LNCAP (cell line): ENCODE measurements at regions not wholly inside any gene's neighbourhood (a gene's known extent, or its start where the extent isn't known, plus 50 kb on each side); places are given as distances from the start of the nearest gene placed in this dataset.

ENCODE experiments used
- TF ChIP-seq, protein P1 (sequence below): fragments of 450-650 bp; IDR thresholded peaks from 2 replicates; pipeline ENCODE4 v1.5.1; 2017; ENCODE audit warnings: mild to moderate bottlenecking

DNA sequence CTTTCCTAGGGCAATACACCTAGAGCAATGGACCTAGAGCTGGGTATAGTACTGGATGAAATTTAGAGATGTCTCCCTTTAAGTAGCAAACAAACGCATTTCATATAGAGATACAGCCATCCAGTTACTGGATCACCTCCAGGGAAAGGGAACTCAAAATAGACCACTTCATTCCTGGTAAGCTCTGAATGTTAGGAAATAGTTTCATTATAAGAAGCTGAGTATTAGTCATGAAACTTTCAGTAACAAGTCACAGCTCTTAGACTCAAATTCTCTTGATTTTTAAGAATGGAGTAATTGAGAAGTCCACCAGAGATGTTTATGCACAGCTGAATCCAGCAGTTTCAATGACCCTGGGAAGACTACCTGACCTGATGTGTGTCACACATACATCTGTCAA is 221.9 kb downstream of the FAM76B start:
- TF ChIP-seq, protein P1, sequence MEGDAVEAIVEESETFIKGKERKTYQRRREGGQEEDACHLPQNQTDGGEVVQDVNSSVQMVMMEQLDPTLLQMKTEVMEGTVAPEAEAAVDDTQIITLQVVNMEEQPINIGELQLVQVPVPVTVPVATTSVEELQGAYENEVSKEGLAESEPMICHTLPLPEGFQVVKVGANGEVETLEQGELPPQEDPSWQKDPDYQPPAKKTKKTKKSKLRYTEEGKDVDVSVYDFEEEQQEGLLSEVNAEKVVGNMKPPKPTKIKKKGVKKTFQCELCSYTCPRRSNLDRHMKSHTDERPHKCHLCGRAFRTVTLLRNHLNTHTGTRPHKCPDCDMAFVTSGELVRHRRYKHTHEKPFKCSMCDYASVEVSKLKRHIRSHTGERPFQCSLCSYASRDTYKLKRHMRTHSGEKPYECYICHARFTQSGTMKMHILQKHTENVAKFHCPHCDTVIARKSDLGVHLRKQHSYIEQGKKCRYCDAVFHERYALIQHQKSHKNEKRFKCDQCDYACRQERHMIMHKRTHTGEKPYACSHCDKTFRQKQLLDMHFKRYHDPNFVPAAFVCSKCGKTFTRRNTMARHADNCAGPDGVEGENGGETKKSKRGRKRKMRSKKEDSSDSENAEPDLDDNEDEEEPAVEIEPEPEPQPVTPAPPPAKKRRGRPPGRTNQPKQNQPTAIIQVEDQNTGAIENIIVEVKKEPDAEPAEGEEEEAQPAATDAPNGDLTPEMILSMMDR: no peak

DNA sequence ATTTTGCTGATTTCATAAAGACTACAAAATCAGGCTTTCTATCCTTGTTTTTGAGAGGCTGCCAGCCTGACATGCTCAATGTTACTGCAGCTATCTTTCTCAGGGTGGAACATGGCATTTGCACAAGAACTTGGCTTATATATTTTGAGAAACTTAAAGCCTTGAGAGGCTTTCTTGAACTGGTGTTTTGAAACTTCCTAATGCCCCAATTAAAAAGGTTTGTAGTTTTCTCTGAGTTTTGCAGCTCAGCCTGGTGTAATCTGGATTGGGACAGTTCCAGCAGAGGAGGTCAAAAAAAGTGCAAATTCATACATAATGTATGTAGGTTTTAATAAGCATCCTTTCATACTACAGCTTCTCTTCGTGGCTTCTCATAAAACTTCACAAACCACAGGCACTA is 223.4 kb downstream of the FAM76B start:
- TF ChIP-seq, protein P1: no peak

DNA sequence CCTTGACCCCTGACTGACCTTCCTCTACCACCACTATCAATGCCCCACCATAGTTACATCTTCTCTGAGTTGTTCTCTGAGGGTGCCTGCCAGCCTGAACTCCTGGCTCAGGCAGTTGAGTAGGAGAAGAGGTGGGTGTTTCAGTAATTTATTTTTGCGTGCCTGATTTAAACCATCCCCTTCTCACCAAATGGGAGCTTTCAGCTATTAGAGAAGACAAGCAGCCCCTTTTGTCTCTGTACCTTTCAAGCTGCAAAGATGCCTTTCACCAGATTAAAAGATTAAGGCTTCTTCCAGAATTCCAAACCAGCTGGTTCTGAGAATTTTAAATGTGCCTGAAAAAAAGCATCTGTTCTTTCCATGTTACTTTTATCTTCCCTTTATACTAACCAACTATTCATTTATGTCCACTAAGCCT is 223.8 kb downstream of the FAM76B start:
- TF ChIP-seq, protein P1: no peak

DNA sequence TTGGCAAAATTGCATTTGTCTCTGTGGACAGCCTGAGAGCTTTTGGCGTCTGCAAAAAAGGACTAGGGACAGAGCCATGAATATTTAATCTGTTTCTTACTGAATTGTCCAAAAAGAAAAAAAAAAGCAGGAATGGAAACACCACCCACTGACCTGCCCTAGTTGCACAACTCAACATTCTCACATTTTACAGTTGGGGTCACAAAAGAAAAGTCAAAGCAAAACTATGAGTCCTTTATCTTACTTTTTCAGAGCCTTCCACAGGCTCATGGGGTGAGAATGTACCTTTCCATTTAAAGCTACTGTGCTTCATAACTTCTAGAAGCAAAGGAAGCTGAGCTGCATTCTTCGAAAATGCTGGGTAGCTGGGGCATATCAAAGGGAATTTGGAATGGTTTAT is 225.7 kb downstream of the FAM76B start:
- TF ChIP-seq, protein P1: no peak

DNA sequence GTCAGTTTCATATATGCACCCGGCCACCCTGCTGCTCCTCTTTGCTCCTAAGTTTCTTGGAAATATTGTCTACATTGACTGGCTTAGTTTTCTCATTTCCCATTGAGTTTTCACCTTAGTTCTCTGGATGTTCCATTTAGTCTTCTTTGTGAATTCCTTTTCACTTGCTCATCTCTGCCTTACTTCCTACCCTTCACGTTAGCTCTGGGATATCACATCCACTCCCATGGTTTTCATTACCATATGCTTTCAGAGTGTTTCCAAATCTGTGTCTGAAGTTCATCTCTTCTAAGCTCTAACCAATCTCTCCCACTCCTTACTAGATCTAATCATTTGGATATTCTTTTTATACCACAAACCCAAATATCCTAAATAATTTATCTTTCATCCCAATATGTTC is 226.4 kb downstream of the FAM76B start:
- TF ChIP-seq, protein P1: no peak

DNA sequence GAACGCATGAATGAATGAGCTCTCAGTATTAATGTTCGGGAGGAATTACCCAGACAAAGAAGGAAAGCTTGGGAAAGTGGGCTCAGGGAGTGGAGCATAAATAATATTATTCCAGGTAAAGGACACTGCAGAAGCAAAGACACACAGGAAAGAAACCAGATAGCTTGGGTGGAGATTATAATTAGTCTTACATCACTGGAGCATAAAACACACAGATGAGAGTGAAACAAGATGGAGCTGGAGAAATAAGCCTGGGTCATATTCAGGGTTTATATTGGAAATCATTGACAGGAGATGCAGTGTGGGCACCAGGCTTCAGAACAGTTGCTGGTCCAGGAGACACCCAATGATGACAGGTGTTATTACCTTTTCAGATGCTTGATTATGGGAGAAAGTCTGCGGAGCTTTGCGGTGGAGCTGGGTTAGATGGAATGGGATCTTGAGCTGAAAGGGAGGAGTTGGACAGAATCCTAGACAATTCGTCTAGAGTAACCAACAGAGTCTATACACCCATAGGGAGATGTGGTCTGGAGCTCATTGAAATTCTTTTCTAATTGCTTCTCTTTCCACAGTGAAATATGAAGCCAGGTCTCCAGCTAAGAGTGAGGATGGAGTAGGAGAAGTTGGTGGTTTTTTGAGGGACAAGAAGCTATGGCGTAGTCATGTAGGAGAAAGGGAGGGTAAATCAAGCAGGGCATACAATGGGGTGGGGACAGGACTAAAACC is 227.2 kb downstream of the FAM76B start:
- TF ChIP-seq, protein P1: no peak

DNA sequence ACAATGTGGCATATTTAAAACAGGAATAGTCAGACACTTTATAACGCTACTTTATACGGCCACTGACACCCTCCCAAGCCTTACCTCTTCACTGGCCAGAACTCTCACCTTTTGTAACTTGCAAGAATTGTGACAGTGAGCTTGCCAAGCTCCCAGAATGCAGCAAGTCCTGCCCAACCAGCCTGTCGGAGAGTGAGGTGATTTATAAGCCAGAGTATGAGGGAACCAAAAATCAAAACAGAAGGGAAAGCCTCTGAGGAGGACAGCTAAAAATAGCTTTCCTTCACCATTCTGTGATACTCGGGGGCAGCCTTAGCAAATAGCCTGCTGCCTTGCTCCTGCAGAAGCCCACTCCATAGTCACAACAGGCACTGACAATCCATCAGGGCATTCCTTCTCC is 229.7 kb downstream of the FAM76B start:
- TF ChIP-seq, protein P1: no peak

DNA sequence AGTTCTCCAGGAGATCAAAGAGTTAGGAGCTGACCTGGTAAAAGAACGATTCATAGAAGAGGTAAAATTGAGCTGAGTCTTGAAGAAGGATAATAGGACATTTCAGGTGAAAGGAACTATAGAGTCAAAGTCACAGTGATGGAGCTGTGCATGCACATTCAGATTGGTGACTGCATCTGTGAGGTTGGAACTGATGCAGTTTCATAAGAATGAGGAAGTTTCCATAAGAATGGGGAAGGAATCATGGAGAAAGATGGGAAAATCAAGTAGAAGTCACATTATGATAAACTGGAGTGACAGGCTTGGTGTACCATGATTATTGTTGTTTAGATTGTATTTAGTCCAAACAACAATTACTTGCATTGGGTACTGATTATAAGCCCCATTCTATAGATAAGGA is 232.2 kb downstream of the FAM76B start:
- TF ChIP-seq, protein P1: no peak
